ENCODE measurements at regions not wholly inside any gene's neighbourhood (a gene's known extent, or its start where the extent isn't known, plus 50 kb on each side); places are given as distances from the start of the nearest gene placed in this dataset.

GRCh38 chr21:15190412-15190811 lies 125.6 kb upstream of the NRIP1 start (continued):
- TF ChIP-seq, protein P1, sequence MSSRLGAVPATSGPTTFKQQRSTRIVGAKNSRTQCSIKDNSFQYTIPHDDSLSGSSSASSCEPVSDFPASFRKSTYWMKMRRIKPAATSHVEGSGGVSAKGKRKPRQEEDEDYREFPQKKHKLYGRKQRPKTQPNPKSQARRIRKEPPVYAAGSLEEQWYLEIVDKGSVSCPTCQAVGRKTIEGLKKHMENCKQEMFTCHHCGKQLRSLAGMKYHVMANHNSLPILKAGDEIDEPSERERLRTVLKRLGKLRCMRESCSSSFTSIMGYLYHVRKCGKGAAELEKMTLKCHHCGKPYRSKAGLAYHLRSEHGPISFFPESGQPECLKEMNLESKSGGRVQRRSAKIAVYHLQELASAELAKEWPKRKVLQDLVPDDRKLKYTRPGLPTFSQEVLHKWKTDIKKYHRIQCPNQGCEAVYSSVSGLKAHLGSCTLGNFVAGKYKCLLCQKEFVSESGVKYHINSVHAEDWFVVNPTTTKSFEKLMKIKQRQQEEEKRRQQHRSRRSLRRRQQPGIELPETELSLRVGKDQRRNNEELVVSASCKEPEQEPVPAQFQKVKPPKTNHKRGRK (tag; IDR thresholded peaks at IDR 0.05): no peak
- TF ChIP-seq MECOM (CRISPR knock-in tag; IDR thresholded peaks at IDR 0.05): no peak
- TF ChIP-seq, protein P2, sequence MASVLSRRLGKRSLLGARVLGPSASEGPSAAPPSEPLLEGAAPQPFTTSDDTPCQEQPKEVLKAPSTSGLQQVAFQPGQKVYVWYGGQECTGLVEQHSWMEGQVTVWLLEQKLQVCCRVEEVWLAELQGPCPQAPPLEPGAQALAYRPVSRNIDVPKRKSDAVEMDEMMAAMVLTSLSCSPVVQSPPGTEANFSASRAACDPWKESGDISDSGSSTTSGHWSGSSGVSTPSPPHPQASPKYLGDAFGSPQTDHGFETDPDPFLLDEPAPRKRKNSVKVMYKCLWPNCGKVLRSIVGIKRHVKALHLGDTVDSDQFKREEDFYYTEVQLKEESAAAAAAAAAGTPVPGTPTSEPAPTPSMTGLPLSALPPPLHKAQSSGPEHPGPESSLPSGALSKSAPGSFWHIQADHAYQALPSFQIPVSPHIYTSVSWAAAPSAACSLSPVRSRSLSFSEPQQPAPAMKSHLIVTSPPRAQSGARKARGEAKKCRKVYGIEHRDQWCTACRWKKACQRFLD (CRISPR knock-in tag; IDR thresholded peaks at IDR 0.05): no peak
- TF ChIP-seq MTF1 (CRISPR knock-in tag; IDR thresholded peaks at IDR 0.05; ENCODE audit: borderline replicate concordance): no peak
- no peak for TF ChIP-seq DMBX1 (CRISPR knock-in tag; IDR thresholded peaks at IDR 0.05; ENCODE audit: borderline replicate concordance)
- no peak for TF ChIP-seq ZNF224 (CRISPR knock-in tag; IDR thresholded peaks at IDR 0.05)
- no peak for TF ChIP-seq ZNF232 (CRISPR knock-in tag; IDR thresholded peaks at IDR 0.05)
- TF ChIP-seq, protein P3, sequence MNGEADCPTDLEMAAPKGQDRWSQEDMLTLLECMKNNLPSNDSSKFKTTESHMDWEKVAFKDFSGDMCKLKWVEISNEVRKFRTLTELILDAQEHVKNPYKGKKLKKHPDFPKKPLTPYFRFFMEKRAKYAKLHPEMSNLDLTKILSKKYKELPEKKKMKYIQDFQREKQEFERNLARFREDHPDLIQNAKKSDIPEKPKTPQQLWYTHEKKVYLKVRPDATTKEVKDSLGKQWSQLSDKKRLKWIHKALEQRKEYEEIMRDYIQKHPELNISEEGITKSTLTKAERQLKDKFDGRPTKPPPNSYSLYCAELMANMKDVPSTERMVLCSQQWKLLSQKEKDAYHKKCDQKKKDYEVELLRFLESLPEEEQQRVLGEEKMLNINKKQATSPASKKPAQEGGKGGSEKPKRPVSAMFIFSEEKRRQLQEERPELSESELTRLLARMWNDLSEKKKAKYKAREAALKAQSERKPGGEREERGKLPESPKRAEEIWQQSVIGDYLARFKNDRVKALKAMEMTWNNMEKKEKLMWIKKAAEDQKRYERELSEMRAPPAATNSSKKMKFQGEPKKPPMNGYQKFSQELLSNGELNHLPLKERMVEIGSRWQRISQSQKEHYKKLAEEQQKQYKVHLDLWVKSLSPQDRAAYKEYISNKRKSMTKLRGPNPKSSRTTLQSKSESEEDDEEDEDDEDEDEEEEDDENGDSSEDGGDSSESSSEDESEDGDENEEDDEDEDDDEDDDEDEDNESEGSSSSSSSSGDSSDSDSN (IDR thresholded peaks at IDR 0.05; ENCODE audit: borderline replicate concordance in 1 of 2, low read depth in 2 of 2, low read length in 2 of 2): no peak
- no peak for TF ChIP-seq NRF1 (conservative IDR thresholded peaks at IDR 0.05 in 1 of 2, IDR thresholded peaks at IDR 0.05 in 1 of 2)
- no peak for TF ChIP-seq CC2D1A (IDR thresholded peaks at IDR 0.05)
- TF ChIP-seq TCF7 (IDR thresholded peaks at IDR 0.05; ENCODE audit: borderline replicate concordance): no peak
